Loucy (cell line): ENCODE measurements at regions not wholly inside any gene's neighbourhood (a gene's known extent, or its start where the extent isn't known, plus 50 kb on each side); places are given as distances from the start of the nearest gene placed in this dataset.

Experiments used
- CTCF ChIP-seq: fragments of 200-600 bp; sonication (generic); conservative IDR thresholded peaks from 2 replicates; pipeline ENCODE4 v1.5.1; 2014; ENCODE audit warnings: mild to moderate bottlenecking, antibody characterized with exemption, low read length
- EZH2phosphoT487 ChIP-seq: fragments of 200-600 bp; IDR thresholded peaks from 2 replicates; pipeline ENCODE4 v1.6.1; 2018; ENCODE audit warnings: antibody characterized with exemption, mild to moderate bottlenecking, moderate library complexity, borderline replicate concordance

GRCh38 chr12:83451189-83451588, 764.5 kb downstream of the TMTC2 start:
- TF ChIP-seq CTCF (no peak), EZH2phosphoT487 (no peak)
